CD8-positive, alpha-beta memory T cell (primary cell): ENCODE measurements at regions not wholly inside any gene's neighbourhood (a gene's known extent, or its start where the extent isn't known, plus 50 kb on each side); places are given as distances from the start of the nearest gene placed in this dataset.

ENCODE experiments used
- CTCF ChIA-PET: fragments of 350-600 bp; sonication (Branson Sonifier 250); formaldehyde crosslinking; loops from one replicate; lab custom pipeline; 2021; ENCODE audit warnings: antibody characterized with exemption; lab: Charles Lee
- POLR2A ChIA-PET: fragments of 350-600 bp; sonication (Branson Sonifier 250); formaldehyde crosslinking; loops from one replicate; lab custom pipeline; 2021; ENCODE audit warnings: antibody characterized with exemption; lab: Charles Lee
- DNase-seq, 5 donors: peaks; one replicate each; pipeline versions ENCODE4 v3.0.0 to v3.0.0-alpha.2; 2020 to 2022; ENCODE audit warnings: mixed read lengths in 1 of 5
- H3K27ac ChIP-seq: one replicate; pipeline ENCODE4 v1.7.0; 2013; ENCODE audit warnings: low read depth, mild to moderate bottlenecking, low read length, moderate library complexity
- H3K27me3 ChIP-seq: 2 replicates; pipeline ENCODE4 v1.7.0; 2013; ENCODE audit warnings: low read length, mild to moderate bottlenecking; ENCODE audit not compliant: insufficient read depth, poor library complexity, severe bottlenecking
- H3K36me3 ChIP-seq: 2 replicates; pipeline ENCODE4 v1.7.0; 2013; ENCODE audit warnings: mild to moderate bottlenecking, low read length, moderate library complexity; ENCODE audit not compliant: insufficient read depth
- H3K4me1 ChIP-seq: 2 replicates; pipeline ENCODE4 v1.7.0; 2013; ENCODE audit warnings: mild to moderate bottlenecking, low read length, moderate library complexity; ENCODE audit not compliant: insufficient read depth
- H3K4me3 ChIP-seq: 2 replicates; pipeline ENCODE4 v1.7.0; 2013; ENCODE audit warnings: mild to moderate bottlenecking, low read length
- H3K9me3 ChIP-seq: 2 replicates; pipeline ENCODE4 v1.7.0; 2013; ENCODE audit warnings: mild to moderate bottlenecking, low read length
- H3K27ac Mint-ChIP-seq, 8 donors: one replicate each; pipeline ENCODE4 v1.8.0; 2020 to 2021; ENCODE audit warnings: mixed read lengths in 8 of 8, mild to moderate bottlenecking in 6 of 8, inconsistent platforms in 3 of 8, moderate library complexity in 3 of 8
- H3K27me3 Mint-ChIP-seq, 2 donors: one replicate each; pipeline ENCODE4 v1.8.0; 2020 to 2021; ENCODE audit warnings: mixed read lengths in 2 of 2, mild to moderate bottlenecking in 1 of 2, moderate library complexity in 1 of 2
- H3K36me3 Mint-ChIP-seq, 3 donors: one replicate each; pipeline ENCODE4 v1.8.0; 2020 to 2021; ENCODE audit warnings: mixed read lengths in 3 of 3, inconsistent platforms in 1 of 3, mild to moderate bottlenecking in 1 of 3
- H3K4me1 Mint-ChIP-seq, 3 donors: one replicate each; pipeline ENCODE4 v1.8.0; 2020 to 2021; ENCODE audit warnings: mixed read lengths in 3 of 3, inconsistent platforms in 1 of 3, mild to moderate bottlenecking in 1 of 3
- H3K4me3 Mint-ChIP-seq, 7 donors: one replicate each; pipeline ENCODE4 v1.8.0; 2020 to 2021; ENCODE audit warnings: mixed read lengths in 7 of 7, mild to moderate bottlenecking in 6 of 7, moderate library complexity in 4 of 7, inconsistent platforms in 2 of 7
- H3K9me3 Mint-ChIP-seq, 5 donors: one replicate each; pipeline ENCODE4 v1.8.0; 2020 to 2022; ENCODE audit warnings: mixed read lengths in 5 of 5, mild to moderate bottlenecking in 3 of 5, moderate library complexity in 2 of 5, inconsistent platforms in 1 of 5

- H3K27me3 ChIP-seq = no peaks in the 10 kb centered on the region
- no peaks in the 10 kb centered on the region for H3K36me3 ChIP-seq
- no peaks in the 10 kb centered on the region for H3K4me1 ChIP-seq
- Mint-ChIP-seq H3K27ac (no peak overlapping the region), H3K9me3 (peaks cover 2 to 11% (median 4%) of the 10 kb centered on the region in 5 donors), H3K4me3 (no peak overlapping the region), H3K4me1 (no peaks in the 10 kb centered on the region), H3K36me3 (no peaks in the 10 kb centered on the region), H3K27me3 (no peaks in the 10 kb centered on the region)
- CTCF ChIA-PET = no interaction called here
- no peaks in the 10 kb centered on the region for H3K9me3 ChIP-seq
- no peak overlapping the region for H3K4me3 ChIP-seq
- POLR2A ChIA-PET = no interaction called here
- DNase-seq = no peak
- H3K27ac ChIP-seq = no peak overlapping the region
These were observed 376.1 kb upstream of the MTPN start for GRCh38 chr7:136353287-136353686.

DNA sequence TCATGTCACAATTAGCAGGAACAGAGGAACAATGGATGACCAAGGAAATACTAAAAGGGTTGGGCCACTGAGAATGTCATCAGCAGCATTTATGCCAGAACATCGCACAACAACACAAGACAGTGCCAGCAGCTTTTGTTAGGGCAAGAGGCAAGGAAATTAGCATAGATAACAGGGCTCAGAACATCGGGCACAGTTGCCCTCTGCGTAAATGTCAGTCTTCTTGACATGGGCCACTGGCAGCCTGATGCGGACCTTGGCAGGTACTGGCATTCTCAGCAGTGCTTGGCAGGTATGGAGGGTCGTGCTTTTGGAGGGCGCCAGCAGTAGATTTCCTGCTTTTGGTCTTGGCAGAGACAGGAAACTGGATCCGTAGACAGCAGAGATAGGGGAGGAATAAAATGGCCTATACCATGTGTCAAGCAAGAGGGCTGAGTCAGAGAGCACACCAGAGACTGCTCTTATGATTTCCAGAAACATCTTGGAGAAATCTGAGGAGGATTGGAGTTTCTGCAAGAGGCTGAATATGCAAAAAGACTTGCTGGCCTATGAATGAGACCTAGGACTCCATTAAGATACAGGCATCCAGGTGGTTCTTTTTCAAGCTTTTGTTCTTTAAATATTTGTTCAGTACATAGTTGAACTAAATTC, 371.5 kb upstream of the MTPN start:
- Histone ChIP-seq H3K4me1 (no peaks in the 10 kb centered on the region), H3K27me3 (no peaks in the 10 kb centered on the region), H3K9me3 (no peaks in the 10 kb centered on the region), H3K4me3 (no peak overlapping the region), H3K27ac (no peak overlapping the region), H3K36me3 (no peaks in the 10 kb centered on the region)
- peaks cover 0 to 5% (median 2%) of the 10 kb centered on the region in 5 donors for H3K9me3 Mint-ChIP-seq
- CTCF ChIA-PET = no interaction called here
- H3K4me3 Mint-ChIP-seq = no peak overlapping the region
- no peaks in the 10 kb centered on the region for H3K4me1 Mint-ChIP-seq
- no peak overlapping the region for H3K27ac Mint-ChIP-seq
- H3K27me3 Mint-ChIP-seq = no peaks in the 10 kb centered on the region
- H3K36me3 Mint-ChIP-seq = no peaks in the 10 kb centered on the region
- POLR2A ChIA-PET = no interaction called here
- no peak for DNase-seq

DNA sequence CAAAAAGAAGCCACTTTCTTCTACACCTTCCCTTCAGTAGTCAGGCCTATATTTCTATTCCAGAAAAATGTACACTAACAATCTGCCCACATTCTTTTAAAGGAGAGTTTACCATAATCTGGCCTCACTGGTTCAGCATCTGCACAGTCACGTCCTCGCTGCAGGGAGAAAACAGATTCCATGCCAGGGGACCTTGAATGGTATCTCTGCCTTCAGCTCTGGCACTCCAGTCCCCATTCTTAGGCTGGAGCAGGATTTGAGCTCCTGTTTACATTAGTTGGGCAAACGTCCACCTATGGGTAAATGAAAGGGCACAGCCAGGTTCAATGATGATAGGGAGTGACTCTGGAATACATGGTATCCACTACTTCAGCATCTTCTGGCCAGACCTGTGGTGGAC, 371.0 kb upstream of the MTPN start:
- H3K27me3 Mint-ChIP-seq = no peaks in the 10 kb centered on the region
- no peaks in the 10 kb centered on the region for H3K4me1 Mint-ChIP-seq
- no peak overlapping the region for H3K4me3 Mint-ChIP-seq
- POLR2A ChIA-PET = no interaction called here
- DNase-seq = no peak
- no peaks in the 10 kb centered on the region for H3K9me3 ChIP-seq
- CTCF ChIA-PET = no interaction called here
- no peaks in the 10 kb centered on the region for H3K36me3 ChIP-seq
- no peaks in the 10 kb centered on the region for H3K4me1 ChIP-seq
- no peak overlapping the region for H3K27ac Mint-ChIP-seq
- H3K36me3 Mint-ChIP-seq = no peaks in the 10 kb centered on the region
- H3K27ac ChIP-seq = no peak overlapping the region
- H3K9me3 Mint-ChIP-seq = peaks cover 0 to 5% (median 3%) of the 10 kb centered on the region in 5 donors
- H3K27me3 ChIP-seq = no peaks in the 10 kb centered on the region
- no peak overlapping the region for H3K4me3 ChIP-seq

GRCh38 chr7:136347488-136347887, 370.3 kb upstream of the MTPN start:
- POLR2A ChIA-PET = no interaction called here
- Mint-ChIP-seq H3K36me3 (no peaks in the 10 kb centered on the region), H3K27ac (no peak overlapping the region), H3K27me3 (no peaks in the 10 kb centered on the region), H3K9me3 (peaks cover 0 to 5% (median 2%) of the 10 kb centered on the region in 5 donors), H3K4me1 (no peaks in the 10 kb centered on the region), H3K4me3 (no peak overlapping the region)
- no peaks in the 10 kb centered on the region for H3K27me3 ChIP-seq
- no peak overlapping the region for H3K27ac ChIP-seq
- no peaks in the 10 kb centered on the region for H3K9me3 ChIP-seq
- H3K36me3 ChIP-seq = no peaks in the 10 kb centered on the region
- CTCF ChIA-PET = no interaction called here
- H3K4me3 ChIP-seq = no peak overlapping the region
- DNase-seq = no peak
- no peaks in the 10 kb centered on the region for H3K4me1 ChIP-seq

DNA sequence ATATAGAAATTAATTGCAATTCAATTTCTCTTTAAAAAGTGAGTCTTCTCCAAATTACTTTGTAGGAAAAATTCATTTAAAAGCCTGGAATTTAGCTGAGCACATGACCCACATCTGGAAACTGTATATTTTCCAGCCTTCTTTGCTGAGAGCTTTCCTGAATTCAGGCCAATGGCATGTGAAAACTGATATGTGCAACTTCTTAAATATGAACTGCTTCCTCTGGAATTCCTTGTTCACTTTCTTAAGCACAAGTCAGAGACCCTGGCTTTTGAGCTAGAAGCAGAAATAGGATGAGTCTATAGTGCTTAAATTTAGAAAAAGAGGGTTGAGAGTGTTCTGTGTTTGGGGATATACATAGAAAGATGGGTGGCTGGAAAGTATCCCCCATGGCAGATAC, 365.1 kb upstream of the MTPN start:
- Histone ChIP-seq H3K36me3 (no peaks in the 10 kb centered on the region), H3K27me3 (no peaks in the 10 kb centered on the region), H3K9me3 (no peaks in the 10 kb centered on the region), H3K4me1 (no peaks in the 10 kb centered on the region), H3K27ac (no peak overlapping the region), H3K4me3 (no peak overlapping the region)
- Mint-ChIP-seq H3K4me1 (no peaks in the 10 kb centered on the region), H3K27me3 (no peaks in the 10 kb centered on the region), H3K4me3 (no peak overlapping the region), H3K27ac (no peak overlapping the region), H3K36me3 (no peaks in the 10 kb centered on the region), H3K9me3 (peaks cover 0 to 3% (median 1%) of the 10 kb centered on the region in 5 donors)
- no peak for DNase-seq
- CTCF ChIA-PET = no interaction called here
- POLR2A ChIA-PET = no interaction called here

GRCh38 chr7:136339464-136339863, 362.3 kb upstream of the MTPN start:
- no peaks in the 10 kb centered on the region for H3K4me1 Mint-ChIP-seq
- H3K9me3 Mint-ChIP-seq = peaks cover 0 to 5% (median 2%) of the 10 kb centered on the region in 5 donors
- ChIA-PET CTCF (no interaction called here), POLR2A (no interaction called here)
- no peaks in the 10 kb centered on the region for H3K36me3 Mint-ChIP-seq
- H3K4me1 ChIP-seq = no peaks in the 10 kb centered on the region
- no peak overlapping the region for H3K4me3 ChIP-seq
- H3K27ac Mint-ChIP-seq = no peak overlapping the region
- H3K36me3 ChIP-seq = no peaks in the 10 kb centered on the region
- no peaks in the 10 kb centered on the region for H3K9me3 ChIP-seq
- H3K27me3 Mint-ChIP-seq = no peaks in the 10 kb centered on the region
- DNase-seq = no peak
- no peak overlapping the region for H3K4me3 Mint-ChIP-seq
- no peaks in the 10 kb centered on the region for H3K27me3 ChIP-seq
- H3K27ac ChIP-seq = no peak overlapping the region

GRCh38 chr7:136336932-136337331, 359.8 kb upstream of the MTPN start:
- no peaks in the 10 kb centered on the region for H3K9me3 ChIP-seq
- POLR2A ChIA-PET = no interaction called here
- H3K4me1 Mint-ChIP-seq = no peaks in the 10 kb centered on the region
- peak overlapping the region in 1 of 7 donors; percentile 27 for H3K4me3 Mint-ChIP-seq
- no peaks in the 10 kb centered on the region for H3K27me3 ChIP-seq
- no peaks in the 10 kb centered on the region for H3K4me1 ChIP-seq
- CTCF ChIA-PET = no interaction called here
- peaks cover 0 to 1% of the 10 kb centered on the region in 2 donors for H3K27me3 Mint-ChIP-seq
- H3K27ac ChIP-seq = no peak overlapping the region
- peaks cover 0 to 5% (median 2%) of the 10 kb centered on the region in 5 donors for H3K9me3 Mint-ChIP-seq
- no peak overlapping the region for H3K4me3 ChIP-seq
- H3K36me3 Mint-ChIP-seq = no peaks in the 10 kb centered on the region
- DNase-seq = no peak
- H3K36me3 ChIP-seq = no peaks in the 10 kb centered on the region
- H3K27ac Mint-ChIP-seq = no peak overlapping the region

DNA sequence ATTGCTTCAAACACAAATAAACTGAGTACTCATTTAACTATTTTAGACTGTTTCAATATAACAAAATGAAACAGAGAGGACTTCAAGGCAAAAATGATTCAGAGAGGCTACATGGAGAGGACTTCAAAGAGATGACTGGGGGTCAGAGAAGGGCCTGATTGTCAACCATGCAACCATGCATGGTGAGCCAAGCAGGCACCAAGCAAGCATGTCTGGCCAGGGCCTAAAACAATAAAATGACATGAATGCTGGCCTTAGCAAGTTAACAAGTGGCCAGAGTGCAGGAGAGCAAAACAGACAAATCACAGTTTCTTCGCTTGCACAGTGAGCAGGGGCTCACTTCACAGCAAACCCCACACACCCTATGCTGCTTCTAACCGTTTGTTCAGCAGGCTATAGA, 356.5 kb upstream of the MTPN start:
- H3K36me3 Mint-ChIP-seq = peaks cover 0 to 2% (median 0%) of the 10 kb centered on the region in 3 donors
- no peak overlapping the region for H3K27ac Mint-ChIP-seq
- Histone ChIP-seq H3K4me3 (no peak overlapping the region), H3K27ac (no peak overlapping the region), H3K9me3 (no peaks in the 10 kb centered on the region), H3K4me1 (no peaks in the 10 kb centered on the region), H3K27me3 (no peaks in the 10 kb centered on the region), H3K36me3 (no peaks in the 10 kb centered on the region)
- DNase-seq = no peak
- POLR2A ChIA-PET = no interaction called here
- H3K4me1 Mint-ChIP-seq = no peaks in the 10 kb centered on the region
- H3K4me3 Mint-ChIP-seq = no peak overlapping the region
- H3K9me3 Mint-ChIP-seq = peaks cover 0 to 5% (median 3%) of the 10 kb centered on the region in 5 donors
- peaks cover 0 to 3% of the 10 kb centered on the region in 2 donors for H3K27me3 Mint-ChIP-seq
- CTCF ChIA-PET = no interaction called here
